Ishikawa (cell line): ENCODE measurements at regions not wholly inside any gene's neighbourhood (a gene's known extent, or its start where the extent isn't known, plus 50 kb on each side); places are given as distances from the start of the nearest gene placed in this dataset.

Experiments
- CEBPB ChIP-seq: IDR thresholded peaks from 2 replicates; pipeline ENCODE4 v1.6.1; 2012
- EP300 ChIP-seq: IDR thresholded peaks from 2 replicates; pipeline ENCODE4 v1.6.1; 2012; ENCODE audit warnings: borderline replicate concordance

GRCh38 chr13:40343550-40344269 is 322.7 kb downstream of the FOXO1 start:
- TF ChIP-seq CEBPB (no peak), EP300 (no peak)
